ENCODE measurements at regions not wholly inside any gene's neighbourhood (a gene's known extent, or its start where the extent isn't known, plus 50 kb on each side); places are given as distances from the start of the nearest gene placed in this dataset.

DNA sequence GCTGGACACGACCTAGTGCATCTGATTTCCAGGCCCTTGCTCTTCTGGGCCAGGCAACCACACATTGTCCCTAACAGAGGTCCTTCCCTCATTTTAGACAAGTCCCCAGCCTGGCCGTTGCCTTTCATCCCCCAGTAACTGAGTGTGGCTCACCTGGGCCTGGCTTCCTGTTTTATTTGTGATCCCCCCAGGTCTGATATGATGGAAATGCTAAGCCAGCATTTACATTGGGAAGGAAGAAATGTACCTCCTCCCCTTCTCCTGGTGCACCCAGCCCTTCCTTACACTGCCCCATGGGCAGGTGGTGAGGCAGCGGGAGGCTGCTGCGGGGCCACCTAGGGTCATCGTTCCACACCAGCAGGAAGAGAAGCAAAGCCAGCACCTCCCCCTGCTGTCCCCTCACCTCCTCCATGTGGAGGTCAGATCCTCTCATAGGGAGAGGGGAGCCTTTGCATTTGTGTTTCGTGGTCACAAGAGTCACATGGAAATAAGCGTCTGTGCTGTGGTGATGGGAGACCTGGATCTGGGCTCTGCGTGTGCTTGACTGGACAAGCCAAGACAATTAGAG, 108.8 kb downstream of the GLRX3 start:
- peaks cover 23% of the 10 kb centered on the region for H3K9me3 Mint-ChIP-seq (ENCODE audit: unreplicated experiment)

GRCh38 chr10:130246113-130246512, 109.9 kb downstream of the GLRX3 start:
- POLR2A ChIA-PET: interaction anchor here (0.7 kb wide), 1 partner anchor 14 kb away, joined by 3 read pairs; no protein-coding TSS in a partner anchor
- H3K27me3 Mint-ChIP-seq (ENCODE audit: insufficient read depth, unreplicated experiment): peaks cover 4% of the 10 kb centered on the region
- H3K9me3 Mint-ChIP-seq (ENCODE audit: unreplicated experiment): peaks cover 18% of the 10 kb centered on the region
- DNase-seq (ENCODE audit: unreplicated experiment): no peak
- H3K27ac Mint-ChIP-seq (ENCODE audit: low read depth, unreplicated experiment): no peak overlapping the region
- H3K4me3 Mint-ChIP-seq (ENCODE audit: unreplicated experiment): no peak overlapping the region
- intact Hi-C loops (cut with micrococcal nuclease): no loop called here
- CTCF ChIA-PET: interaction anchor here (1.2 kb wide), 1 partner anchor 1628 kb away, joined by 3 read pairs; no protein-coding TSS in a partner anchor
- H3K36me3 Mint-ChIP-seq (ENCODE audit: insufficient read depth, unreplicated experiment): no peaks in the 10 kb centered on the region
- TF ChIP-seq, protein P1, sequence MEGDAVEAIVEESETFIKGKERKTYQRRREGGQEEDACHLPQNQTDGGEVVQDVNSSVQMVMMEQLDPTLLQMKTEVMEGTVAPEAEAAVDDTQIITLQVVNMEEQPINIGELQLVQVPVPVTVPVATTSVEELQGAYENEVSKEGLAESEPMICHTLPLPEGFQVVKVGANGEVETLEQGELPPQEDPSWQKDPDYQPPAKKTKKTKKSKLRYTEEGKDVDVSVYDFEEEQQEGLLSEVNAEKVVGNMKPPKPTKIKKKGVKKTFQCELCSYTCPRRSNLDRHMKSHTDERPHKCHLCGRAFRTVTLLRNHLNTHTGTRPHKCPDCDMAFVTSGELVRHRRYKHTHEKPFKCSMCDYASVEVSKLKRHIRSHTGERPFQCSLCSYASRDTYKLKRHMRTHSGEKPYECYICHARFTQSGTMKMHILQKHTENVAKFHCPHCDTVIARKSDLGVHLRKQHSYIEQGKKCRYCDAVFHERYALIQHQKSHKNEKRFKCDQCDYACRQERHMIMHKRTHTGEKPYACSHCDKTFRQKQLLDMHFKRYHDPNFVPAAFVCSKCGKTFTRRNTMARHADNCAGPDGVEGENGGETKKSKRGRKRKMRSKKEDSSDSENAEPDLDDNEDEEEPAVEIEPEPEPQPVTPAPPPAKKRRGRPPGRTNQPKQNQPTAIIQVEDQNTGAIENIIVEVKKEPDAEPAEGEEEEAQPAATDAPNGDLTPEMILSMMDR (IDR thresholded peaks at IDR 0.05; ENCODE audit: unreplicated experiment): no peak
- no TSS peak for BruUV-seq (replicated peaks)
- no peaks in the 10 kb centered on the region for H3K4me1 Mint-ChIP-seq (ENCODE audit: insufficient read depth, unreplicated experiment)

More for the DNA sequence above, 108.8 kb downstream of the GLRX3 start:
- no peak for DNase-seq (ENCODE audit: unreplicated experiment)
- intact Hi-C loops (cut with micrococcal nuclease): no loop called here
- Mint-ChIP-seq H3K4me3 (ENCODE audit: unreplicated experiment) (no peak overlapping the region), H3K36me3 (ENCODE audit: insufficient read depth, unreplicated experiment) (no peaks in the 10 kb centered on the region), H3K27me3 (ENCODE audit: insufficient read depth, unreplicated experiment) (peaks cover 11% of the 10 kb centered on the region), H3K27ac (ENCODE audit: low read depth, unreplicated experiment) (no peak overlapping the region), H3K4me1 (ENCODE audit: insufficient read depth, unreplicated experiment) (no peaks in the 10 kb centered on the region)
- ChIA-PET POLR2A (no interaction called here), CTCF (no interaction called here)
- TF ChIP-seq, protein P1 (IDR thresholded peaks at IDR 0.05; ENCODE audit: unreplicated experiment): no peak
- BruUV-seq (replicated peaks): no TSS peak

GRCh38 chr10:130250127-130250526, 113.9 kb downstream of the GLRX3 start:
- TF ChIP-seq, protein P1 (IDR thresholded peaks at IDR 0.05; ENCODE audit: unreplicated experiment): no peak
- Mint-ChIP-seq H3K4me3 (ENCODE audit: unreplicated experiment) (no peak overlapping the region), H3K36me3 (ENCODE audit: insufficient read depth, unreplicated experiment) (no peaks in the 10 kb centered on the region), H3K4me1 (ENCODE audit: insufficient read depth, unreplicated experiment) (no peaks in the 10 kb centered on the region), H3K9me3 (ENCODE audit: unreplicated experiment) (peaks cover 15% of the 10 kb centered on the region), H3K27ac (ENCODE audit: low read depth, unreplicated experiment) (no peak overlapping the region), H3K27me3 (ENCODE audit: insufficient read depth, unreplicated experiment) (no peaks in the 10 kb centered on the region)
- no TSS peak for BruUV-seq (replicated peaks)
- CTCF ChIA-PET: interaction anchor here (0.6 to 0.8 kb wide), 2 partner anchors 12 to 1314 kb away, joined by 3 read pairs; no protein-coding TSS in a partner anchor
- intact Hi-C loops (cut with micrococcal nuclease): loop anchor here (10.0 kb wide), 1 partner anchor 1625 kb away; no protein-coding TSS in a partner anchor
- POLR2A ChIA-PET: no interaction called here
- DNase-seq (ENCODE audit: unreplicated experiment): no peak

GRCh38 chr10:130251766-130252165, 115.6 kb downstream of the GLRX3 start:
- ChIA-PET POLR2A (no interaction called here), CTCF (interaction anchor here (0.6 kb wide), 2 partner anchors 1145 to 1283 kb away, joined by 3 read pairs; no protein-coding TSS in a partner anchor)
- Mint-ChIP-seq H3K27ac (ENCODE audit: low read depth, unreplicated experiment) (no peak overlapping the region), H3K27me3 (ENCODE audit: insufficient read depth, unreplicated experiment) (no peaks in the 10 kb centered on the region), H3K9me3 (ENCODE audit: unreplicated experiment) (peaks cover 6% of the 10 kb centered on the region), H3K4me1 (ENCODE audit: insufficient read depth, unreplicated experiment) (no peaks in the 10 kb centered on the region), H3K36me3 (ENCODE audit: insufficient read depth, unreplicated experiment) (no peaks in the 10 kb centered on the region), H3K4me3 (ENCODE audit: unreplicated experiment) (no peak overlapping the region)
- BruUV-seq (replicated peaks): no TSS peak
- TF ChIP-seq, protein P1 (IDR thresholded peaks at IDR 0.05; ENCODE audit: unreplicated experiment): no peak
- DNase-seq (ENCODE audit: unreplicated experiment): no peak
- intact Hi-C loops (cut with micrococcal nuclease): loop anchor here (10.0 kb wide), 1 partner anchor 1623 kb away; no protein-coding TSS in a partner anchor

All from MCF 10A (cell line).